Activated CD8-positive, alpha-beta T cell treated with anti-CD3 and anti-CD28 coated beads for 36 hours (primary cell): ENCODE measurements at regions not wholly inside any gene's neighbourhood (a gene's known extent, or its start where the extent isn't known, plus 50 kb on each side); places are given as distances from the start of the nearest gene placed in this dataset.

Source experiments
- ATAC-seq: fragments of 200-7000 bp; cut with Tn5 transposase; one replicate; pipeline ENCODE4 v1.10.0; 2021; ENCODE audit warnings: mild to moderate bottlenecking, moderate library complexity
- CTCF ChIA-PET: fragments of 350-600 bp; sonication (Branson Sonifier 250); formaldehyde crosslinking; loops from one replicate; lab custom pipeline; 2021; ENCODE audit warnings: antibody characterized with exemption; lab: Charles Lee
- POLR2A ChIA-PET: fragments of 350-600 bp; sonication (Branson Sonifier 250); formaldehyde crosslinking; loops from one replicate; lab custom pipeline; 2021; ENCODE audit warnings: antibody characterized with exemption; lab: Charles Lee
- DNase-seq: peaks from one replicate; pipeline ENCODE4 v3.0.0-alpha.2; 2020
- H3K27ac Mint-ChIP-seq: one replicate; pipeline ENCODE4 v1.8.0; 2021; ENCODE audit warnings: mild to moderate bottlenecking, mixed read lengths
- H3K27me3 Mint-ChIP-seq: one replicate; pipeline ENCODE4 v1.8.0; 2021; ENCODE audit warnings: mixed read lengths
- H3K36me3 Mint-ChIP-seq: one replicate; pipeline ENCODE4 v1.8.0; 2021; ENCODE audit warnings: low read depth, mixed read lengths
- H3K4me1 Mint-ChIP-seq: one replicate; pipeline ENCODE4 v1.8.0; 2021; ENCODE audit warnings: low read depth, mixed read lengths
- H3K4me3 Mint-ChIP-seq: one replicate; pipeline ENCODE4 v1.8.0; 2021; ENCODE audit warnings: mild to moderate bottlenecking, moderate library complexity, mixed read lengths
- H3K9me3 Mint-ChIP-seq: one replicate; pipeline ENCODE4 v1.8.0; 2021; ENCODE audit warnings: mixed read lengths
- CTCF ChIP-seq: fragments of 200-600 bp; IDR thresholded peaks from one replicate; pipeline ENCODE4 v1.8.0; 2022; ENCODE audit warnings: antibody characterized with exemption, mild to moderate bottlenecking
- intact Hi-C: fragments of 100-400 bp; cut with micrococcal nuclease; formaldehyde crosslinking; loops from one replicate; pipeline ENCODE4 v1.10.0; 2022

DNA sequence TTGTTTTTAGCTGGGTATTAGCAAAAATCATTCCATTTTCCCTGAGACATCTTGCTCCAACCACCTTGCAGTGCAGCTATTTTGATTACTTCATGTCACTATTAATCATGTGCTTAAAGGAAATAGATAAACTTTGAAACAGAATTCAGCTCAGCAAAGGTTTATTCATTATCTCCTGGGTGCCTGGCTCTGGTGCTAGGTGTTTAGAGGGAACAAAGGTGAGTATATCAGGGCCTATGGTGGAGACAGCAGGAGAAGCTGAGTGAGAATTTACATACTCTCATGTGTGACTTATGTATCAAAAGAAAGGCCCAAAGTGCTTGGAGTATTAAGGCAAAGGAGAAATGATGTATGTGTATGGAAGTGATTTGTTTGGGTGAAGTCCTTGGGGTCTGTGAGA is 63.8 kb upstream of the BMP2 start:
- Mint-ChIP-seq H3K27ac (no peak overlapping the region), H3K4me1 (no peaks in the 10 kb centered on the region), H3K36me3 (no peaks in the 10 kb centered on the region), H3K4me3 (no peak overlapping the region), H3K9me3 (no peaks in the 10 kb centered on the region), H3K27me3 (peaks cover 5% of the 10 kb centered on the region)
- DNase-seq (no peak), ATAC-seq (no peak)
- ChIA-PET POLR2A (no interaction called here), CTCF (interaction anchor here (0.9 kb wide), 1 partner anchor 31 kb away, joined by 3 read pairs; no protein-coding TSS in a partner anchor)
- intact Hi-C loops, result no loop called here
- TF ChIP-seq CTCF, result no peak

DNA sequence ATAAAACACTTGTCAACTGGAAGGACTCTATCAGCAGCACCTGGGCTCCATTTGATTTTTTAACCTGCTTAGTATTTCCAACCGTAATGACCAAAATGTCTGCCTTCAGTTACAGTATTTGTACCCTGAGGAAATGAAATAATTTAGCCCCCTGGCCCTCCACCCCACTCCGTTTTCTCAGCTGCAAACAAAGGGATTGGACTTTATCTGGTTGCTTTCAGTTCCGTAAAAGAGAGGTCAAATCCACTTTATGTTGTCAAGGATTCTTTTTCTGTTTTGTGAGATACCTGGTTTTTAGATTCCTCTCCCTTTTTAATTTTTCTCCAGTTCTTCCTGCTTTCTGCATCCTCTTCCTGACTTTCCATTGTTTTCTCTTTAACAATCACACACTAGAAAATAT is 64.4 kb upstream of the BMP2 start:
- H3K27ac Mint-ChIP-seq, result no peak overlapping the region
- ChIA-PET CTCF (interaction anchor here (0.9 kb wide), 1 partner anchor 32 kb away, joined by 3 read pairs; no protein-coding TSS in a partner anchor), POLR2A (no interaction called here)
- intact Hi-C loops, result no loop called here
- no peaks in the 10 kb centered on the region for H3K9me3 Mint-ChIP-seq
- no peaks in the 10 kb centered on the region for H3K4me1 Mint-ChIP-seq
- peaks cover 4% of the 10 kb centered on the region for H3K27me3 Mint-ChIP-seq
- DNase-seq (no peak), ATAC-seq (no peak)
- H3K36me3 Mint-ChIP-seq, result no peaks in the 10 kb centered on the region
- no peak for TF ChIP-seq CTCF
- H3K4me3 Mint-ChIP-seq, result no peak overlapping the region

DNA sequence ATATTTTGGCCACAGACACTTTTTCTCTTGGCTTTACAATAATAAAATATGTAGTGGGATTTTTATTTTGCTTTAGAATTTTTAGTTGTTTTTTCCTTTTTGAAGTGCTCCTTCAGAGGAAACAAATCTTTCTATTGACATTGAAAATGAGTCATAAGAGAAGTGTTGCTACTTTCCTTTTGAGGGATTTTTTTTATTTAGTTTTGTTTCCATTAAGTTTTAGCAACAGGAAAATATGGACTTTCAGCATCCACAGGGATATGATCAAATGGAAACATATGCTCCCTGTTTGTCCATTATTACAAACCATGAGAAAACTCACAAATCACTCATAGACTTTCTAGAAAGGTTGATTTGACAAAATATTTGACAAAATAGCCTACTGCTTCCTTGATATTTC is 65.3 kb upstream of the BMP2 start:
- POLR2A ChIA-PET, result no interaction called here
- ATAC-seq (no peak), DNase-seq (no peak)
- TF ChIP-seq CTCF, result no peak
- Mint-ChIP-seq H3K36me3 (no peaks in the 10 kb centered on the region), H3K9me3 (no peaks in the 10 kb centered on the region), H3K27me3 (peaks cover 4% of the 10 kb centered on the region), H3K4me1 (no peaks in the 10 kb centered on the region), H3K4me3 (no peak overlapping the region), H3K27ac (no peak overlapping the region)
- CTCF ChIA-PET, result no interaction called here
- intact Hi-C loops, result no loop called here

- TF ChIP-seq CTCF, result no peak
- peaks cover 3% of the 10 kb centered on the region for H3K27me3 Mint-ChIP-seq
- no peak overlapping the region for H3K27ac Mint-ChIP-seq
- intact Hi-C loops, result no loop called here
- ChIA-PET CTCF (no interaction called here), POLR2A (no interaction called here)
- no peak overlapping the region for H3K4me3 Mint-ChIP-seq
- H3K9me3 Mint-ChIP-seq, result no peaks in the 10 kb centered on the region
- H3K36me3 Mint-ChIP-seq, result no peaks in the 10 kb centered on the region
- DNase-seq, result no peak
- no peak for ATAC-seq
- H3K4me1 Mint-ChIP-seq, result no peaks in the 10 kb centered on the region
Measured at GRCh38 chr20:6700563-6701329, 66.7 kb upstream of the BMP2 start.

DNA sequence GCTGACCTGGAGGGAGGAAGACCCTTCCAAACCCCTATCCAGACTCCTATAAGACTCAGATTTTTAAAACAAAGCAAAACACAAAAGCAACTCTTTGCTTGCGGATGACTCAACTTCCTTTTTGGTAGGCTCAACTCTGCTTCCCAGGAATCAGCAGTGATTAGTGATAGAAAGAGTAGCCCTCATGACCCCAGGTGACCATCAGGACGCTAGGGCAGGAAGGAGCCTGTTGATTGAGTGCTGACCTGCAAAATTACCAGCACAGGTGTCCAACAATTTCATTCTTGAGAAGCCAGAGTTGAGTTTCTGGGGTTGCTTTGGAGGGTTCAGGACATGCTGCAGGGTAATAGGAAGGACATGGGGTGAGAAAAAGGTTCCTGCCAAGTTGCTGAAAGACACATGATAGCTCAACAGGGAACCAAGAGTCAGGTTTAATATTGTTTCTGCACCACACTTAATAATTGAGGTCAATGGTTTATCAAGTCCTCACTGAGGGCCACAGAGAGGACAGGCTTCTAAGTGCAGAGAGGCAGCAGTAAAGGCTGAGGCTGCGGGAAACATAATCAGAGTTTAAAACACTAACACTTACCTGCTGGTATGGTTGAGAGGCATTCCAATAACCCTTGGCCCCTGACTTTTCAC is 67.4 kb upstream of the BMP2 start:
- Mint-ChIP-seq H3K4me1 (no peaks in the 10 kb centered on the region), H3K4me3 (no peak overlapping the region), H3K9me3 (no peaks in the 10 kb centered on the region), H3K27me3 (peaks cover 3% of the 10 kb centered on the region), H3K36me3 (no peaks in the 10 kb centered on the region), H3K27ac (no peak overlapping the region)
- TF ChIP-seq CTCF, result no peak
- ChIA-PET CTCF (no interaction called here), POLR2A (no interaction called here)
- DNase-seq, result no peak
- intact Hi-C loops, result no loop called here
- no peak for ATAC-seq
